GM12875 (cell line): ENCODE measurements at regions not wholly inside any gene's neighbourhood (a gene's known extent, or its start where the extent isn't known, plus 50 kb on each side); places are given as distances from the start of the nearest gene placed in this dataset.

Source experiments
- H3K4me3 ChIP-seq: one replicate; pipeline ENCODE4 v1.5.1; 2011; ENCODE audit warnings: low read depth, low read length, control low read depth
- CTCF ChIP-seq: IDR thresholded peaks from 2 replicates; pipeline ENCODE4 v1.5.1; 2011; ENCODE audit warnings: low read depth, mild to moderate bottlenecking, control low read depth, inconsistent platforms, low read length, moderate library complexity, borderline replicate concordance; ENCODE audit not compliant: insufficient read depth

GRCh38 chr7:69515495-69516212, 82.6 kb upstream of the AUTS2 start:
- TF ChIP-seq CTCF, result no peak
- no peak overlapping the region for H3K4me3 ChIP-seq

- H3K4me3 ChIP-seq, result no peak overlapping the region
- no peak for TF ChIP-seq CTCF
Observed at GRCh38 chr7:69516238-69516820, 81.9 kb upstream of the AUTS2 start.

GRCh38 chr7:69517985-69518704, 80.1 kb upstream of the AUTS2 start:
- TF ChIP-seq CTCF, result no peak
- no peak overlapping the region for H3K4me3 ChIP-seq

GRCh38 chr7:69518705-69519077, 79.6 kb upstream of the AUTS2 start:
- no peak for TF ChIP-seq CTCF
- H3K4me3 ChIP-seq, result no peak overlapping the region

- H3K4me3 ChIP-seq, result no peak overlapping the region
- no peak for TF ChIP-seq CTCF
Observed at GRCh38 chr7:69526570-69526969, 71.7 kb upstream of the AUTS2 start.

GRCh38 chr7:69527706-69528105, 70.6 kb upstream of the AUTS2 start:
- TF ChIP-seq CTCF, result no peak

More at GRCh38 chr7:69527706-69528105, 70.6 kb upstream of the AUTS2 start:
- H3K4me3 ChIP-seq, result no peak overlapping the region
